Activated CD4-positive, alpha-beta memory T cell treated with anti-CD3 and anti-CD28 coated beads for 36 hours (primary cell): ENCODE measurements at regions not wholly inside any gene's neighbourhood (a gene's known extent, or its start where the extent isn't known, plus 50 kb on each side); places are given as distances from the start of the nearest gene placed in this dataset.

ENCODE experiments used
- CTCF ChIA-PET: fragments of 350-600 bp; sonication (Branson Sonifier 250); formaldehyde crosslinking; loops from one replicate; lab custom pipeline; 2021; ENCODE audit warnings: antibody characterized with exemption, inconsistent platforms; lab: Charles Lee
- POLR2A ChIA-PET: fragments of 350-600 bp; sonication (Branson Sonifier 250); formaldehyde crosslinking; loops from one replicate; lab custom pipeline; 2021; ENCODE audit warnings: antibody characterized with exemption; lab: Charles Lee
- DNase-seq: peaks from one replicate; pipeline ENCODE4 v3.0.0-alpha.2; 2020
- H3K27ac Mint-ChIP-seq: one replicate; pipeline ENCODE4 v1.8.0; 2021; ENCODE audit warnings: mixed read lengths
- H3K27me3 Mint-ChIP-seq: one replicate; pipeline ENCODE4 v1.8.0; 2021; ENCODE audit warnings: mixed read lengths
- H3K36me3 Mint-ChIP-seq: one replicate; pipeline ENCODE4 v1.8.0; 2021; ENCODE audit warnings: mixed read lengths
- H3K4me1 Mint-ChIP-seq: one replicate; pipeline ENCODE4 v1.8.0; 2021; ENCODE audit warnings: low read depth, mixed read lengths
- H3K4me3 Mint-ChIP-seq: one replicate; pipeline ENCODE4 v1.8.0; 2021; ENCODE audit warnings: mild to moderate bottlenecking, mixed read lengths
- H3K9me3 Mint-ChIP-seq: one replicate; pipeline ENCODE4 v1.8.0; 2021; ENCODE audit warnings: mixed read lengths
- intact Hi-C: fragments of 100-400 bp; cut with micrococcal nuclease; formaldehyde crosslinking; loops from one replicate; pipeline ENCODE4 v1.15.1; 2023

- no peaks in the 10 kb centered on the region for H3K4me1 Mint-ChIP-seq
- no peaks in the 10 kb centered on the region for H3K9me3 Mint-ChIP-seq
- H3K27me3 Mint-ChIP-seq = peaks cover 9% of the 10 kb centered on the region
- no peaks in the 10 kb centered on the region for H3K36me3 Mint-ChIP-seq
- no peak overlapping the region for H3K27ac Mint-ChIP-seq
- POLR2A ChIA-PET = no interaction called here
- H3K4me3 Mint-ChIP-seq = no peak overlapping the region
- DNase-seq = no peak
- CTCF ChIA-PET = no interaction called here
- intact Hi-C loops = no loop called here
Observed at GRCh38 chr1:244106837-244107493, 55.9 kb downstream of the ZBTB18 start.

GRCh38 chr1:244111027-244111426 lies 59.9 kb downstream of the ZBTB18 start:
- peaks cover 1% of the 10 kb centered on the region for H3K27me3 Mint-ChIP-seq

GRCh38 chr1:244112041-244112440 lies 61.0 kb downstream of the ZBTB18 start:
- intact Hi-C loops = no loop called here
- DNase-seq = no peak

More at GRCh38 chr1:244111027-244111426, 59.9 kb downstream of the ZBTB18 start:
- no peak for DNase-seq
- intact Hi-C loops = no loop called here
- ChIA-PET CTCF (no interaction called here), POLR2A (no interaction called here)
- H3K9me3 Mint-ChIP-seq = no peaks in the 10 kb centered on the region
- no peak overlapping the region for H3K27ac Mint-ChIP-seq
- no peak overlapping the region for H3K4me3 Mint-ChIP-seq
- H3K4me1 Mint-ChIP-seq = no peaks in the 10 kb centered on the region
- H3K36me3 Mint-ChIP-seq = no peaks in the 10 kb centered on the region

GRCh38 chr1:244112636-244113035 lies 61.6 kb downstream of the ZBTB18 start:
- H3K27me3 Mint-ChIP-seq = peaks cover 1% of the 10 kb centered on the region
- ChIA-PET POLR2A (no interaction called here), CTCF (interaction anchor here (0.6 kb wide), 1 partner anchor 105 kb away, joined by 3 read pairs; no protein-coding TSS in a partner anchor)
- H3K9me3 Mint-ChIP-seq = no peaks in the 10 kb centered on the region
- H3K4me1 Mint-ChIP-seq = no peaks in the 10 kb centered on the region
- H3K36me3 Mint-ChIP-seq = no peaks in the 10 kb centered on the region
- intact Hi-C loops = no loop called here
- no peak overlapping the region for H3K4me3 Mint-ChIP-seq
- H3K27ac Mint-ChIP-seq = no peak overlapping the region
- DNase-seq = no peak

More at GRCh38 chr1:244112041-244112440, 61.0 kb downstream of the ZBTB18 start:
- H3K9me3 Mint-ChIP-seq = no peaks in the 10 kb centered on the region
- POLR2A ChIA-PET = no interaction called here
- H3K27ac Mint-ChIP-seq = no peak overlapping the region
- no peaks in the 10 kb centered on the region for H3K36me3 Mint-ChIP-seq
- H3K4me1 Mint-ChIP-seq = no peaks in the 10 kb centered on the region
- H3K4me3 Mint-ChIP-seq = no peak overlapping the region
- CTCF ChIA-PET = no interaction called here
- H3K27me3 Mint-ChIP-seq = peaks cover 1% of the 10 kb centered on the region

- H3K27me3 Mint-ChIP-seq = peaks cover 4% of the 10 kb centered on the region
- no peaks in the 10 kb centered on the region for H3K36me3 Mint-ChIP-seq
- intact Hi-C loops = no loop called here
- no peak for DNase-seq
- POLR2A ChIA-PET = no interaction called here
- H3K4me3 Mint-ChIP-seq = no peak overlapping the region
- no peaks in the 10 kb centered on the region for H3K9me3 Mint-ChIP-seq
- CTCF ChIA-PET = interaction anchor here (0.6 kb wide), 1 partner anchor 106 kb away, joined by 3 read pairs; no protein-coding TSS in a partner anchor
- no peaks in the 10 kb centered on the region for H3K4me1 Mint-ChIP-seq
- no peak overlapping the region for H3K27ac Mint-ChIP-seq
Observed at GRCh38 chr1:244113532-244114320, 62.6 kb downstream of the ZBTB18 start.

- Mint-ChIP-seq H3K27me3 (peaks cover 10% of the 10 kb centered on the region), H3K4me1 (no peaks in the 10 kb centered on the region), H3K27ac (no peak overlapping the region), H3K4me3 (no peak overlapping the region), H3K9me3 (no peaks in the 10 kb centered on the region), H3K36me3 (no peaks in the 10 kb centered on the region)
- CTCF ChIA-PET = no interaction called here
- DNase-seq = no peak
- POLR2A ChIA-PET = no interaction called here
- intact Hi-C loops = no loop called here
Observed at GRCh38 chr1:244114892-244115291, 63.8 kb downstream of the ZBTB18 start.

- no peaks in the 10 kb centered on the region for H3K4me1 Mint-ChIP-seq
- intact Hi-C loops = no loop called here
- CTCF ChIA-PET = no interaction called here
- POLR2A ChIA-PET = no interaction called here
- H3K27me3 Mint-ChIP-seq = peaks cover 12% of the 10 kb centered on the region
- H3K9me3 Mint-ChIP-seq = no peaks in the 10 kb centered on the region
- H3K27ac Mint-ChIP-seq = no peak overlapping the region
- no peak overlapping the region for H3K4me3 Mint-ChIP-seq
- H3K36me3 Mint-ChIP-seq = no peaks in the 10 kb centered on the region
- no peak for DNase-seq
Observed at GRCh38 chr1:244116946-244117345, 65.9 kb downstream of the ZBTB18 start.

GRCh38 chr1:244118109-244118761 lies 67.2 kb downstream of the ZBTB18 start:
- DNase-seq = no peak
- Mint-ChIP-seq H3K36me3 (no peaks in the 10 kb centered on the region), H3K4me3 (no peak overlapping the region), H3K27me3 (peaks cover 12% of the 10 kb centered on the region), H3K4me1 (no peaks in the 10 kb centered on the region), H3K27ac (no peak overlapping the region), H3K9me3 (no peaks in the 10 kb centered on the region)
- CTCF ChIA-PET = no interaction called here
- intact Hi-C loops = no loop called here
- POLR2A ChIA-PET = no interaction called here

GRCh38 chr1:244128591-244129383 lies 77.7 kb downstream of the ZBTB18 start:
- H3K36me3 Mint-ChIP-seq = no peaks in the 10 kb centered on the region
- peaks cover 4% of the 10 kb centered on the region for H3K9me3 Mint-ChIP-seq
- DNase-seq = no peak
- H3K27me3 Mint-ChIP-seq = peaks cover 3% of the 10 kb centered on the region
- ChIA-PET POLR2A (no interaction called here), CTCF (no interaction called here)
- no peaks in the 10 kb centered on the region for H3K4me1 Mint-ChIP-seq
- no peak overlapping the region for H3K4me3 Mint-ChIP-seq
- H3K27ac Mint-ChIP-seq = no peak overlapping the region
- intact Hi-C loops = no loop called here

GRCh38 chr1:244137276-244137675 lies 86.2 kb downstream of the ZBTB18 start:
- H3K4me3 Mint-ChIP-seq = peak overlapping the region; percentile 17
- peaks cover 25% of the 10 kb centered on the region for H3K27me3 Mint-ChIP-seq
- H3K4me1 Mint-ChIP-seq = peaks cover 10% of the 10 kb centered on the region
- DNase-seq = no peak
- H3K27ac Mint-ChIP-seq = no peak overlapping the region
- no peaks in the 10 kb centered on the region for H3K36me3 Mint-ChIP-seq
- ChIA-PET POLR2A (no interaction called here), CTCF (no interaction called here)
- H3K9me3 Mint-ChIP-seq = no peaks in the 10 kb centered on the region
- intact Hi-C loops = no loop called here

GRCh38 chr1:244137725-244138124 lies 86.6 kb downstream of the ZBTB18 start:
- CTCF ChIA-PET = no interaction called here
- POLR2A ChIA-PET = no interaction called here
- intact Hi-C loops = no loop called here
- Mint-ChIP-seq H3K4me3 (peak overlapping the region; percentile 17), H3K27me3 (peaks cover 25% of the 10 kb centered on the region), H3K4me1 (peaks cover 10% of the 10 kb centered on the region), H3K9me3 (no peaks in the 10 kb centered on the region), H3K27ac (no peak overlapping the region), H3K36me3 (no peaks in the 10 kb centered on the region)
- DNase-seq = no peak

GRCh38 chr1:244138399-244138798 lies 87.3 kb downstream of the ZBTB18 start:
- intact Hi-C loops = no loop called here
- H3K4me3 Mint-ChIP-seq = no peak overlapping the region
- ChIA-PET CTCF (no interaction called here), POLR2A (no interaction called here)
- H3K27me3 Mint-ChIP-seq = peaks cover 23% of the 10 kb centered on the region
- no peaks in the 10 kb centered on the region for H3K36me3 Mint-ChIP-seq
- no peaks in the 10 kb centered on the region for H3K9me3 Mint-ChIP-seq
- no peak overlapping the region for H3K27ac Mint-ChIP-seq
- peaks cover 10% of the 10 kb centered on the region for H3K4me1 Mint-ChIP-seq
- DNase-seq = no peak
